GM23338 (cell line): ENCODE measurements at regions not wholly inside any gene's neighbourhood (a gene's known extent, or its start where the extent isn't known, plus 50 kb on each side); places are given as distances from the start of the nearest gene placed in this dataset.

ENCODE experiments used
- ATAC-seq: fragments of 200-7000 bp; cut with Tn5 transposase; 3 replicates; pipeline ENCODE4 v1.9.1; 2020
- DNase-seq: peaks from one replicate; pipeline ENCODE4 v3.0.0-alpha.2; 2015; ENCODE audit warnings: low spot score
- H2AFZ ChIP-seq: fragments of 200-600 bp; sonication (generic); 2 replicates; pipeline ENCODE4 v1.8.0; 2016; ENCODE audit warnings: antibody characterized with exemption, mild to moderate bottlenecking, moderate library complexity
- H3F3A ChIP-seq: fragments of 200-600 bp; sonication (generic); replicated peaks from 2 replicates; pipeline ENCODE4 v1.8.0; 2017; ENCODE audit warnings: antibody characterized with exemption, mixed run types, low read depth
- H3K27ac ChIP-seq: fragments of 200-600 bp; sonication (generic); 2 replicates; pipeline ENCODE4 v1.6.1; 2016; ENCODE audit warnings: low read depth
- H3K27me3 ChIP-seq: fragments of 200-600 bp; sonication (generic); 2 replicates; pipeline ENCODE4 v1.8.0; 2016; ENCODE audit warnings: mild to moderate bottlenecking, mixed run types, moderate library complexity; ENCODE audit not compliant: insufficient read depth
- H3K36me3 ChIP-seq: fragments of 200-600 bp; sonication (generic); 2 replicates; pipeline ENCODE4 v1.8.0; 2016; ENCODE audit warnings: mild to moderate bottlenecking; ENCODE audit not compliant: insufficient read depth
- H3K4me1 ChIP-seq: fragments of 200-600 bp; sonication (generic); 2 replicates; pipeline ENCODE4 v1.8.0; 2016; ENCODE audit warnings: mild to moderate bottlenecking, moderate library complexity; ENCODE audit not compliant: insufficient read depth
- H3K4me2 ChIP-seq: fragments of 200-600 bp; sonication (generic); 2 replicates; pipeline ENCODE4 v1.7.1; 2017; ENCODE audit warnings: mixed run types
- H3K4me3 ChIP-seq: fragments of 200-600 bp; sonication (generic); 2 replicates; pipeline ENCODE4 v1.6.1; 2016; ENCODE audit warnings: mixed run types
- H3K79me2 ChIP-seq: fragments of 200-600 bp; sonication (generic); replicated peaks from 2 replicates; pipeline ENCODE4 v1.8.0; 2017; ENCODE audit warnings: mild to moderate bottlenecking; ENCODE audit not compliant: insufficient read depth
- H3K9me2 ChIP-seq: fragments of 200-600 bp; sonication (generic); 2 replicates; pipeline ENCODE4 v1.8.0; 2017; ENCODE audit not compliant: insufficient read depth
- H4K20me1 ChIP-seq: fragments of 200-600 bp; sonication (generic); replicated peaks from 2 replicates; pipeline ENCODE4 v1.8.0; 2017; ENCODE audit warnings: mild to moderate bottlenecking; ENCODE audit not compliant: insufficient read depth
- H3K27ac Mint-ChIP-seq: 2 replicates; pipeline ENCODE4 v1.8.0; 2020; ENCODE audit warnings: inconsistent platforms, mild to moderate bottlenecking, moderate library complexity, mixed read lengths
- H3K27me3 Mint-ChIP-seq: 3 replicates; pipeline ENCODE4 v1.8.0; 2022; ENCODE audit warnings: low read depth, mild to moderate bottlenecking, moderate library complexity, mixed read lengths, inconsistent platforms; ENCODE audit not compliant: insufficient read depth, poor library complexity
- H3K36me3 Mint-ChIP-seq: 3 replicates; pipeline ENCODE4 v1.8.0; 2021; ENCODE audit warnings: low read depth, mild to moderate bottlenecking, inconsistent platforms, moderate library complexity, mixed read lengths
- H3K4me1 Mint-ChIP-seq: 3 replicates; pipeline ENCODE4 v1.8.0; 2020; ENCODE audit warnings: mild to moderate bottlenecking, inconsistent platforms, mixed read lengths
- H3K4me3 Mint-ChIP-seq: 3 replicates; pipeline ENCODE4 v1.8.0; 2021; ENCODE audit warnings: moderate library complexity, mild to moderate bottlenecking, inconsistent platforms, mixed read lengths
- H3K9me3 Mint-ChIP-seq: 3 replicates; pipeline ENCODE4 v1.8.0; 2020; ENCODE audit warnings: moderate library complexity, mild to moderate bottlenecking, inconsistent platforms, mixed read lengths
- ETS1 ChIP-seq: IDR thresholded peaks from 2 replicates; pipeline ENCODE4 v1.6.1; 2016; ENCODE audit warnings: antibody characterized with exemption
- EZH2 ChIP-seq: fragments of 200-600 bp; sonication (generic); IDR thresholded peaks from one replicate; pipeline ENCODE4 v1.8.0; 2017; ENCODE audit warnings: antibody characterized with exemption, mild to moderate bottlenecking, low read depth; ENCODE audit not compliant: unreplicated experiment
- EZH2phosphoT487 ChIP-seq: fragments of 200-600 bp; sonication (generic); IDR thresholded peaks from one replicate; pipeline ENCODE4 v1.8.1; 2018; ENCODE audit warnings: antibody characterized with exemption; ENCODE audit not compliant: unreplicated experiment
- JUNB ChIP-seq: IDR thresholded peaks from one replicate; pipeline ENCODE4 v1.6.1; 2016; ENCODE audit warnings: antibody characterized with exemption; ENCODE audit not compliant: unreplicated experiment
- NANOG ChIP-seq: IDR thresholded peaks from 2 replicates; pipeline ENCODE4 v1.6.1; 2016; ENCODE audit warnings: antibody characterized with exemption, borderline replicate concordance
- POLR2AphosphoS5 ChIP-seq: IDR thresholded peaks from 2 replicates; pipeline ENCODE4 v1.6.1; 2016; ENCODE audit warnings: antibody characterized with exemption, low read depth
- STAT1 ChIP-seq: IDR thresholded peaks from one replicate; pipeline ENCODE4 v1.6.1; 2016; ENCODE audit warnings: antibody characterized with exemption; ENCODE audit not compliant: unreplicated experiment
- ZNF114 ChIP-seq: fragments of 250-450 bp; sonication (Bioruptor Pico); IDR thresholded peaks from 2 replicates; pipeline ENCODE4 v1.5.0; 2020; ENCODE audit warnings: mild to moderate bottlenecking, moderate library complexity
- ZNF331 ChIP-seq: fragments of 250-450 bp; sonication (Bioruptor Pico); IDR thresholded peaks from 2 replicates; pipeline ENCODE4 v1.5.0; 2020; ENCODE audit warnings: low read depth, mild to moderate bottlenecking, moderate library complexity
- TF ChIP-seq, protein P1 (sequence below): fragments of 250-450 bp; sonication (Bioruptor Pico); IDR thresholded peaks from 2 replicates; pipeline ENCODE4 v1.5.0; 2020; ENCODE audit warnings: mild to moderate bottlenecking, moderate library complexity

DNA sequence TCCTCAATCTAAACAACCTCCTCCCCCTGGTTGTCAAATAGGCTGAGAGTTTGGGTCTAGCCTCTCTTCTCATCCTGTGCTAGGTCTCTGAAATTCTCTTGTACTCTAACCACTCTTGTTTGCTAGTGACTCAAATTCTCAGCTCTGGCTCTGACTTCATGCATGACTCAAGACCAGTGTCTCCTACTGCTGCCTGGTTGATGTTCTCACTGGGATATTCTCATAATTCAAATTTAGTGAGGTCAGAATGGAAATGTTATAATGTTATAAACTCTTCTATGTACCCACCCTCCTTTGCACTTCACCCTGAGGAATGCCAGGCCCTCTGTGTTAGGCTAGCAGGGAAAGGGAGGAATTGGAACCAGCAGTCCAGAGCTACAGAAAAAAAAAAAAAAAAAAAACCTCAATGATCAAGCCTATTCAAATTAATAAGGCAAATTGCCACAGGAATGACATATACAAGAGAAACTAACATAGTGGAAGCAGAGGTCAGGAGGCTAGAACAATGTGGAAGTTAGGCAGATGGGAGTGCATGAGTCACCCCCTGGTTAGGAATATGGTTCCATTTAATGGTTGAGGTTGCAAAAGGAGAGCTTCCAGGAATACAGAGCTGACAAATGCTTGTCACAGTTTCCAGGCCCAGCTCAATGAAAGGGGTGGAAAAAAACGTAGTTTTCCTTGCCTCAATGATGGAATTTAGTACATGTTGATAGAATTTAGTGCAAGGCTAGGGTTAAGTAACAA is 459.5 kb downstream of the RMST start:
- no peak for TF ChIP-seq POLR2AphosphoS5
- no peak for TF ChIP-seq NANOG
- no peak for TF ChIP-seq EZH2phosphoT487
- no peak for DNase-seq
- H3K4me2 ChIP-seq, result no peak overlapping the region
- peaks cover 2% of the 10 kb centered on the region; the same call in 1 of the 2 replicates for H3K9me2 ChIP-seq
- Mint-ChIP-seq H3K36me3 (no peaks in the 10 kb centered on the region), H3K27ac (no peak overlapping the region), H3K9me3 (no peaks in the 10 kb centered on the region), H3K4me3 (no peak overlapping the region), H3K4me1 (no peaks in the 10 kb centered on the region), H3K27me3 (no peaks in the 10 kb centered on the region)
- no peak for ATAC-seq
- no peak overlapping the region for H3K4me3 ChIP-seq
- H3K27me3 ChIP-seq, result no peaks in the 10 kb centered on the region
- no peaks in the 10 kb centered on the region for H3K36me3 ChIP-seq
- no peaks in the 10 kb centered on the region for H4K20me1 ChIP-seq
- H3F3A ChIP-seq, result no peaks in the 10 kb centered on the region
- no peaks in the 10 kb centered on the region for H3K4me1 ChIP-seq
- no peaks in the 10 kb centered on the region for H3K79me2 ChIP-seq
- no peak overlapping the region for H3K27ac ChIP-seq
- no peak overlapping the region for H2AFZ ChIP-seq

DNA sequence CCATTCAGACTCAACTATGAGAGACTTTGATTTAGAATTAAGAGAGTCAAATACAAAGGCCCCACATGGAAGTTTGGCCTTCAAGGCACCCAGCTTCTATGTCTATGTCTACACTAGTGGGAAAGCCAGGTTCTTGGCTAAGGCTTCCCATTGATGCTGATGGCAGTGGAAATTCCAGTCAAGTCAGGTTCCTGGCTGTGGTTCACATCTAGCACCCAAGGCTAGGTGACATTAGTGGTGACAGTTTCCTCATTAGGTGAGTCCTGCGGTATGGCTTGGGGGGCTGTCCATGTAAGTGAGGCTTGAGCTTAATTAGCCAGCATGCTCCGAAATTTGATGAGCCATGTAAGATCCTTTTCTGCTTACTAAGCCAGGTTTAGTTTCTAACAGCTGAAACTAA is 460.9 kb downstream of the RMST start:
- H3F3A ChIP-seq, result no peaks in the 10 kb centered on the region
- Mint-ChIP-seq H3K9me3 (no peaks in the 10 kb centered on the region), H3K36me3 (no peaks in the 10 kb centered on the region), H3K27me3 (no peaks in the 10 kb centered on the region), H3K4me1 (no peaks in the 10 kb centered on the region), H3K4me3 (no peak overlapping the region), H3K27ac (no peak overlapping the region)
- ATAC-seq, result no peak
- H2AFZ ChIP-seq, result no peak overlapping the region
- TF ChIP-seq ZNF114 (no peak), JUNB (no peak)
- no peak overlapping the region for H3K4me3 ChIP-seq
- no peaks in the 10 kb centered on the region for H3K4me1 ChIP-seq
- no peaks in the 10 kb centered on the region for H3K79me2 ChIP-seq
- no peaks in the 10 kb centered on the region for H4K20me1 ChIP-seq
- no peaks in the 10 kb centered on the region for H3K36me3 ChIP-seq
- no peak overlapping the region for H3K4me2 ChIP-seq
- no peaks in the 10 kb centered on the region for H3K27me3 ChIP-seq
- DNase-seq, result no peak
- no peak overlapping the region for H3K27ac ChIP-seq
- H3K9me2 ChIP-seq, result peaks cover 2% of the 10 kb centered on the region; the same call in 1 of the 2 replicates

GRCh38 chr12:97924122-97924521 is 461.5 kb downstream of the RMST start:
- Mint-ChIP-seq H3K27ac (no peak overlapping the region), H3K36me3 (no peaks in the 10 kb centered on the region), H3K27me3 (no peaks in the 10 kb centered on the region)
- TF ChIP-seq POLR2AphosphoS5, result no peak
- TF ChIP-seq STAT1, result no peak
- no peak for TF ChIP-seq JUNB
- no peak for TF ChIP-seq EZH2
- no peak for TF ChIP-seq ZNF331 (CRISPR knock-in tag)
- no peak for TF ChIP-seq EZH2phosphoT487
- TF ChIP-seq, protein P1, sequence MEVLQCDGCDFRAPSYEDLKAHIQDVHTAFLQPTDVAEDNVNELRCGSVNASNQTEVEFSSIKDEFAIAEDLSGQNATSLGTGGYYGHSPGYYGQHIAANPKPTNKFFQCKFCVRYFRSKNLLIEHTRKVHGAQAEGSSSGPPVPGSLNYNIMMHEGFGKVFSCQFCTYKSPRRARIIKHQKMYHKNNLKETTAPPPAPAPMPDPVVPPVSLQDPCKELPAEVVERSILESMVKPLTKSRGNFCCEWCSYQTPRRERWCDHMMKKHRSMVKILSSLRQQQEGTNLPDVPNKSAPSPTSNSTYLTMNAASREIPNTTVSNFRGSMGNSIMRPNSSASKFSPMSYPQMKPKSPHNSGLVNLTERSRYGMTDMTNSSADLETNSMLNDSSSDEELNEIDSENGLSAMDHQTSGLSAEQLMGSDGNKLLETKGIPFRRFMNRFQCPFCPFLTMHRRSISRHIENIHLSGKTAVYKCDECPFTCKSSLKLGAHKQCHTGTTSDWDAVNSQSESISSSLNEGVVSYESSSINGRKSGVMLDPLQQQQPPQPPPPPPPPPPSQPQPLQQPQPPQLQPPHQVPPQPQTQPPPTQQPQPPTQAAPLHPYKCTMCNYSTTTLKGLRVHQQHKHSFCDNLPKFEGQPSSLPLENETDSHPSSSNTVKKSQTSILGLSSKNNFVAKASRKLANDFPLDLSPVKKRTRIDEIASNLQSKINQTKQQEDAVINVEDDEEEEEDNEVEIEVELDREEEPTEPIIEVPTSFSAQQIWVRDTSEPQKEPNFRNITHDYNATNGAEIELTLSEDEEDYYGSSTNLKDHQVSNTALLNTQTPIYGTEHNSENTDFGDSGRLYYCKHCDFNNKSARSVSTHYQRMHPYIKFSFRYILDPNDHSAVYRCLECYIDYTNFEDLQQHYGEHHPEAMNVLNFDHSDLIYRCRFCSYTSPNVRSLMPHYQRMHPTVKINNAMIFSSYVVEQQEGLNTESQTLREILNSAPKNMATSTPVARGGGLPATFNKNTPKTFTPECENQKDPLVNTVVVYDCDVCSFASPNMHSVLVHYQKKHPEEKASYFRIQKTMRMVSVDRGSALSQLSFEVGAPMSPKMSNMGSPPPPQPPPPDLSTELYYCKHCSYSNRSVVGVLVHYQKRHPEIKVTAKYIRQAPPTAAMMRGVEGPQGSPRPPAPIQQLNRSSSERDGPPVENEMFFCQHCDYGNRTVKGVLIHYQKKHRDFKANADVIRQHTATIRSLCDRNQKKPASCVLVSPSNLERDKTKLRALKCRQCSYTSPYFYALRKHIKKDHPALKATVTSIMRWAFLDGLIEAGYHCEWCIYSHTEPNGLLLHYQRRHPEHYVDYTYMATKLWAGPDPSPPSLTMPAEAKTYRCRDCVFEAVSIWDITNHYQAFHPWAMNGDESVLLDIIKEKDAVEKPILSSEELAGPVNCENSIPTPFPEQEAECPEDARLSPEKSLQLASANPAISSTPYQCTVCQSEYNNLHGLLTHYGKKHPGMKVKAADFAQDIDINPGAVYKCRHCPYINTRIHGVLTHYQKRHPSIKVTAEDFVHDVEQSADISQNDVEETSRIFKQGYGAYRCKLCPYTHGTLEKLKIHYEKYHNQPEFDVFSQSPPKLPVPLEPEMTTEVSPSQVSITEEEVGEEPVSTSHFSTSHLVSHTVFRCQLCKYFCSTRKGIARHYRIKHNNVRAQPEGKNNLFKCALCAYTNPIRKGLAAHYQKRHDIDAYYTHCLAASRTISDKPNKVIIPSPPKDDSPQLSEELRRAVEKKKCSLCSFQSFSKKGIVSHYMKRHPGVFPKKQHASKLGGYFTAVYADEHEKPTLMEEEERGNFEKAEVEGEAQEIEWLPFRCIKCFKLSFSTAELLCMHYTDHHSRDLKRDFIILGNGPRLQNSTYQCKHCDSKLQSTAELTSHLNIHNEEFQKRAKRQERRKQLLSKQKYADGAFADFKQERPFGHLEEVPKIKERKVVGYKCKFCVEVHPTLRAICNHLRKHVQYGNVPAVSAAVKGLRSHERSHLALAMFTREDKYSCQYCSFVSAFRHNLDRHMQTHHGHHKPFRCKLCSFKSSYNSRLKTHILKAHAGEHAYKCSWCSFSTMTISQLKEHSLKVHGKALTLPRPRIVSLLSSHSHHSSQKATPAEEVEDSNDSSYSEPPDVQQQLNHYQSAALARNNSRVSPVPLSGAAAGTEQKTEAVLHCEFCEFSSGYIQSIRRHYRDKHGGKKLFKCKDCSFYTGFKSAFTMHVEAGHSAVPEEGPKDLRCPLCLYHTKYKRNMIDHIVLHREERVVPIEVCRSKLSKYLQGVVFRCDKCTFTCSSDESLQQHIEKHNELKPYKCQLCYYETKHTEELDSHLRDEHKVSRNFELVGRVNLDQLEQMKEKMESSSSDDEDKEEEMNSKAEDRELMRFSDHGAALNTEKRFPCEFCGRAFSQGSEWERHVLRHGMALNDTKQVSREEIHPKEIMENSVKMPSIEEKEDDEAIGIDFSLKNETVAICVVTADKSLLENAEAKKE, result no peak
- TF ChIP-seq ETS1, result no peak

More at GRCh38 chr12:97924122-97924521, 461.5 kb downstream of the RMST start:
- H3K27me3 ChIP-seq, result no peaks in the 10 kb centered on the region
- H3K4me1 ChIP-seq, result no peaks in the 10 kb centered on the region
- DNase-seq (no peak), ATAC-seq (no peak)
- H3F3A ChIP-seq, result no peaks in the 10 kb centered on the region
- H2AFZ ChIP-seq, result no peak overlapping the region
- Mint-ChIP-seq H3K4me1 (no peaks in the 10 kb centered on the region), H3K9me3 (no peaks in the 10 kb centered on the region), H3K4me3 (no peak overlapping the region)
- no peak overlapping the region for H3K4me2 ChIP-seq
- no peaks in the 10 kb centered on the region for H3K79me2 ChIP-seq
- no peaks in the 10 kb centered on the region for H3K36me3 ChIP-seq
- no peaks in the 10 kb centered on the region for H4K20me1 ChIP-seq
- peaks cover 2% of the 10 kb centered on the region; the same call in 1 of the 2 replicates for H3K9me2 ChIP-seq
- no peak overlapping the region for H3K4me3 ChIP-seq
- no peak overlapping the region for H3K27ac ChIP-seq
